K562 (cell line): ENCODE measurements at regions not wholly inside any gene's neighbourhood (a gene's known extent, or its start where the extent isn't known, plus 50 kb on each side); places are given as distances from the start of the nearest gene placed in this dataset.

Source experiments
- CHD2 ChIP-seq: IDR thresholded peaks from 2 replicates; pipeline ENCODE4 v1.6.1; 2011; ENCODE audit warnings: low read depth, low read length
- HNRNPUL1 ChIP-seq: fragments of 200-400 bp; formaldehyde crosslinking; IDR thresholded peaks from 2 replicates; pipeline ENCODE4 v1.6.1; 2017; ENCODE audit warnings: low read length
- NR4A1 ChIP-seq, 2 experiments: fragments of 250-450 bp in 1 of 2; fragments of 450-650 bp in 1 of 2; sonication (Bioruptor Pico) in 1 of 2; IDR thresholded peaks; 2 replicates each; pipeline versions ENCODE4 v1.4.0 to v1.6.1; 2016 to 2020; ENCODE audit warnings: mild to moderate bottlenecking in 2 of 2, missing compliant biosample characterization in 1 of 2, missing genetic modification characterization in 1 of 2, moderate library complexity in 1 of 2
- POLR2A ChIP-seq: fragments of 450-650 bp; conservative IDR thresholded peaks from 2 replicates; pipeline ENCODE4 v1.6.1; 2016
- SIN3A ChIP-seq, 2 experiments: fragments of 150-350 bp in 1 of 2; IDR thresholded peaks; 2 replicates each; pipeline ENCODE4 v1.6.1; 2011 to 2016; ENCODE audit warnings: borderline replicate concordance in 2 of 2, low read depth in 2 of 2, low read length in 2 of 2, mild to moderate bottlenecking in 2 of 2, moderate library complexity in 2 of 2; ENCODE audit not compliant: control insufficient read depth in 1 of 2
- SMAD3 ChIP-seq: fragments of 450-650 bp; formaldehyde crosslinking; conservative IDR thresholded peaks from 2 replicates; pipeline ENCODE4 v1.4.0; 2020; ENCODE audit warnings: mild to moderate bottlenecking
- TF ChIP-seq, protein P1 (sequence below): sonication (generic); formaldehyde crosslinking; IDR thresholded peaks from 2 replicates; pipeline ENCODE4 v1.9.0; 2022; ENCODE audit warnings: mild to moderate bottlenecking, missing genetic modification reagents
- TF ChIP-seq, protein P2 (sequence below), 3 experiments: IDR thresholded peaks in 2 of 3; conservative IDR thresholded peaks in 1 of 3; 2 replicates each; pipeline ENCODE4 v1.5.1; 2011 to 2012; ENCODE audit warnings: low read length in 3 of 3, mild to moderate bottlenecking in 3 of 3, control low read depth in 2 of 3, improper control_type of control experiment in 1 of 3, inconsistent platforms in 1 of 3, low read depth in 1 of 3, mixed read lengths in 1 of 3, moderate library complexity in 1 of 3; ENCODE audit not compliant: insufficient read depth in 2 of 3

DNA sequence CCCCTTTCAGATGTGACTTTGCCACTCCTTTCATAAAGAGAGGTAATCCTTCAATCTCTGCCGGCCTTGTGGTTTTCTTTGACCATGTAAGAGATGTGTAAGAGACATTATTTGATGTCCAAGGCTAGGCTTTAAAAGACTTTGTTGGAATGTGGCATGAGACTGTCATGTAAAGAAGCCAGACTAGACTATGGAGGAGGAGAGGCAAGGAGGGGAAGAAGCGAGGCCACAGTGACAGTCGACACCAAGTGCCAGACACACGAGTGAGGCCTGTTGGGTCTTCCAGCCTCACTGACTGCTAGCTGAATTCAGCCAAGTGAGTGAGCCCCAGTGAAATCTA is 1013.3 kb downstream of the MAT2B start:
- TF ChIP-seq CHD2: no peak
- TF ChIP-seq, protein P1, sequence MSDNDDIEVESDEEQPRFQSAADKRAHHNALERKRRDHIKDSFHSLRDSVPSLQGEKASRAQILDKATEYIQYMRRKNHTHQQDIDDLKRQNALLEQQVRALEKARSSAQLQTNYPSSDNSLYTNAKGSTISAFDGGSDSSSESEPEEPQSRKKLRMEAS (CRISPR knock-in tag): no peak
- no peak for TF ChIP-seq SMAD3 (CRISPR knock-in tag)
- TF ChIP-seq, protein P2, sequence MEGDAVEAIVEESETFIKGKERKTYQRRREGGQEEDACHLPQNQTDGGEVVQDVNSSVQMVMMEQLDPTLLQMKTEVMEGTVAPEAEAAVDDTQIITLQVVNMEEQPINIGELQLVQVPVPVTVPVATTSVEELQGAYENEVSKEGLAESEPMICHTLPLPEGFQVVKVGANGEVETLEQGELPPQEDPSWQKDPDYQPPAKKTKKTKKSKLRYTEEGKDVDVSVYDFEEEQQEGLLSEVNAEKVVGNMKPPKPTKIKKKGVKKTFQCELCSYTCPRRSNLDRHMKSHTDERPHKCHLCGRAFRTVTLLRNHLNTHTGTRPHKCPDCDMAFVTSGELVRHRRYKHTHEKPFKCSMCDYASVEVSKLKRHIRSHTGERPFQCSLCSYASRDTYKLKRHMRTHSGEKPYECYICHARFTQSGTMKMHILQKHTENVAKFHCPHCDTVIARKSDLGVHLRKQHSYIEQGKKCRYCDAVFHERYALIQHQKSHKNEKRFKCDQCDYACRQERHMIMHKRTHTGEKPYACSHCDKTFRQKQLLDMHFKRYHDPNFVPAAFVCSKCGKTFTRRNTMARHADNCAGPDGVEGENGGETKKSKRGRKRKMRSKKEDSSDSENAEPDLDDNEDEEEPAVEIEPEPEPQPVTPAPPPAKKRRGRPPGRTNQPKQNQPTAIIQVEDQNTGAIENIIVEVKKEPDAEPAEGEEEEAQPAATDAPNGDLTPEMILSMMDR (IDR thresholded peaks at IDR 0.05 in 2 of 3, conservative IDR thresholded peaks at IDR 0.05 in 1 of 3; ENCODE audit: insufficient read depth in 2 of 3, low read depth in 1 of 3, low read length in 3 of 3): no peak
- TF ChIP-seq POLR2A: no peak
- TF ChIP-seq NR4A1 (CRISPR knock-in tag; IDR thresholded peaks at IDR 0.05): no peak
- no peak for TF ChIP-seq NR4A1 (tag; IDR thresholded peaks at IDR 0.05)
- TF ChIP-seq SIN3A (IDR thresholded peaks at IDR 0.05; ENCODE audit: borderline replicate concordance in 2 of 2, control insufficient read depth in 1 of 2, low read depth in 2 of 2, low read length in 2 of 2): no peak
- TF ChIP-seq HNRNPUL1: no peak
